ENCODE measurements at regions not wholly inside any gene's neighbourhood (a gene's known extent, or its start where the extent isn't known, plus 50 kb on each side); places are given as distances from the start of the nearest gene placed in this dataset.
"Not testable (repeated sequence)": the region's sequence is repeated elsewhere in the genome, so short reads cannot be mapped to it uniquely, and the experiment has no call there.

- no peaks in the 10 kb centered on the region for H3K4me1 ChIP-seq
- no peaks in the 10 kb centered on the region for H3K36me3 ChIP-seq (replicated peaks)
- no peaks in the 10 kb centered on the region for H3K9me3 ChIP-seq
- H3K27me3 ChIP-seq (ENCODE audit: low read depth): no peaks in the 10 kb centered on the region
- H3K4me3 ChIP-seq: no peak overlapping the region
- in situ Hi-C loops (cut with MboI; ENCODE audit: low sequenced_read_pairs): no loop called here
- DNase-seq (ENCODE audit: low spot score in 2 of 2): no peak
Observed at GRCh38 chr18:39318462-39318861, 1752.9 kb upstream of the CELF4 start.

- no peaks in the 10 kb centered on the region for H3K36me3 ChIP-seq (replicated peaks)
Observed at GRCh38 chr18:39318008-39318407, 1752.4 kb upstream of the CELF4 start.

GRCh38 chr18:39314595-39314994 lies 1749.0 kb upstream of the CELF4 start:
- no peaks in the 10 kb centered on the region for H3K36me3 ChIP-seq (replicated peaks)
- in situ Hi-C loops (cut with MboI; ENCODE audit: low sequenced_read_pairs): no loop called here
- no peaks in the 10 kb centered on the region for H3K9me3 ChIP-seq
- DNase-seq (ENCODE audit: low spot score in 2 of 2): no peak
- H3K27me3 ChIP-seq (ENCODE audit: low read depth): no peaks in the 10 kb centered on the region
- H3K4me1 ChIP-seq: no peaks in the 10 kb centered on the region
- H3K4me3 ChIP-seq: no peak overlapping the region

More at GRCh38 chr18:39318008-39318407, 1752.4 kb upstream of the CELF4 start:
- Histone ChIP-seq H3K4me1 (no peaks in the 10 kb centered on the region), H3K4me3 (no peak overlapping the region), H3K27me3 (ENCODE audit: low read depth) (no peaks in the 10 kb centered on the region), H3K9me3 (no peaks in the 10 kb centered on the region)
- DNase-seq (ENCODE audit: low spot score in 2 of 2): no peak
- in situ Hi-C loops (cut with MboI; ENCODE audit: low sequenced_read_pairs): no loop called here

- DNase-seq (ENCODE audit: low spot score in 2 of 2): no peak
- Histone ChIP-seq H3K36me3 (replicated peaks) (no peaks in the 10 kb centered on the region), H3K4me3 (no peak overlapping the region), H3K4me1 (no peaks in the 10 kb centered on the region), H3K27me3 (ENCODE audit: low read depth) (no peaks in the 10 kb centered on the region), H3K9me3 (no peaks in the 10 kb centered on the region)
- in situ Hi-C loops (cut with MboI; ENCODE audit: low sequenced_read_pairs): no loop called here
Observed at GRCh38 chr18:39313992-39314391, 1748.4 kb upstream of the CELF4 start.

- Histone ChIP-seq H3K4me3 (no peak overlapping the region), H3K27me3 (ENCODE audit: low read depth) (no peaks in the 10 kb centered on the region), H3K9me3 (no peaks in the 10 kb centered on the region), H3K36me3 (replicated peaks) (no peaks in the 10 kb centered on the region), H3K4me1 (no peaks in the 10 kb centered on the region)
- DNase-seq (ENCODE audit: low spot score in 2 of 2): no peak
- in situ Hi-C loops (cut with MboI; ENCODE audit: low sequenced_read_pairs): no loop called here
Observed at GRCh38 chr18:39311111-39311712, 1745.6 kb upstream of the CELF4 start.

- H3K9me3 ChIP-seq; in situ Hi-C loops (cut with MboI; ENCODE audit: low sequenced_read_pairs); H3K4me1 ChIP-seq; H3K36me3 ChIP-seq (replicated peaks); H3K27me3 ChIP-seq (ENCODE audit: low read depth); DNase-seq (ENCODE audit: low spot score in 2 of 2); H3K4me3 ChIP-seq: not testable (repeated sequence)
Observed at GRCh38 chr18:39308931-39309521, 1743.4 kb upstream of the CELF4 start.

GRCh38 chr18:39305766-39306165 lies 1740.2 kb upstream of the CELF4 start:
- Histone ChIP-seq H3K27me3 (ENCODE audit: low read depth) (no peaks in the 10 kb centered on the region), H3K4me1 (no peaks in the 10 kb centered on the region), H3K4me3 (no peak overlapping the region), H3K9me3 (no peaks in the 10 kb centered on the region), H3K36me3 (replicated peaks) (no peaks in the 10 kb centered on the region)
- no peak for DNase-seq (ENCODE audit: low spot score in 2 of 2)
- in situ Hi-C loops (cut with MboI; ENCODE audit: low sequenced_read_pairs): no loop called here

GRCh38 chr18:39302481-39302880 lies 1736.9 kb upstream of the CELF4 start:
- H3K27me3 ChIP-seq (ENCODE audit: low read depth): no peaks in the 10 kb centered on the region
- no peak overlapping the region for H3K4me3 ChIP-seq
- H3K36me3 ChIP-seq (replicated peaks): no peaks in the 10 kb centered on the region
- in situ Hi-C loops (cut with MboI; ENCODE audit: low sequenced_read_pairs): no loop called here
- no peak for DNase-seq (ENCODE audit: low spot score in 2 of 2)
- peaks cover 4% of the 10 kb centered on the region for H3K4me1 ChIP-seq
- H3K9me3 ChIP-seq: no peaks in the 10 kb centered on the region

GRCh38 chr18:39299152-39299551 lies 1733.6 kb upstream of the CELF4 start:
- in situ Hi-C loops (cut with MboI; ENCODE audit: low sequenced_read_pairs): no loop called here
- no peaks in the 10 kb centered on the region for H3K27me3 ChIP-seq (ENCODE audit: low read depth)
- no peaks in the 10 kb centered on the region for H3K36me3 ChIP-seq (replicated peaks)
- peaks cover 4% of the 10 kb centered on the region for H3K4me1 ChIP-seq
- no peak for DNase-seq (ENCODE audit: low spot score in 2 of 2)
- H3K4me3 ChIP-seq: no peak overlapping the region
- H3K9me3 ChIP-seq: no peaks in the 10 kb centered on the region

GRCh38 chr18:39297225-39297624 lies 1731.6 kb upstream of the CELF4 start:
- Histone ChIP-seq H3K4me1 (peaks cover 4% of the 10 kb centered on the region), H3K36me3 (replicated peaks) (no peaks in the 10 kb centered on the region), H3K27me3 (ENCODE audit: low read depth) (no peaks in the 10 kb centered on the region), H3K9me3 (no peaks in the 10 kb centered on the region), H3K4me3 (no peak overlapping the region)
- no peak for DNase-seq (ENCODE audit: low spot score in 2 of 2)
- in situ Hi-C loops (cut with MboI; ENCODE audit: low sequenced_read_pairs): no loop called here

- Histone ChIP-seq H3K9me3 (no peaks in the 10 kb centered on the region), H3K36me3 (replicated peaks) (no peaks in the 10 kb centered on the region), H3K4me3 (no peak overlapping the region), H3K4me1 (peaks cover 4% of the 10 kb centered on the region), H3K27me3 (ENCODE audit: low read depth) (no peaks in the 10 kb centered on the region)
- DNase-seq (ENCODE audit: low spot score in 2 of 2): no peak
- in situ Hi-C loops (cut with MboI; ENCODE audit: low sequenced_read_pairs): no loop called here
Observed at GRCh38 chr18:39296293-39296888, 1730.8 kb upstream of the CELF4 start.

GRCh38 chr18:39276764-39277163 lies 1711.2 kb upstream of the CELF4 start:
- no peaks in the 10 kb centered on the region; the same call in 1 of the 2 replicates for H3K4me1 ChIP-seq
- H3K4me3 ChIP-seq: no peak overlapping the region
- in situ Hi-C loops (cut with MboI; ENCODE audit: low sequenced_read_pairs): no loop called here
- H3K27me3 ChIP-seq (ENCODE audit: low read depth): no peaks in the 10 kb centered on the region
- no peak for DNase-seq (ENCODE audit: low spot score in 2 of 2)
- no peaks in the 10 kb centered on the region for H3K36me3 ChIP-seq (replicated peaks)
- H3K9me3 ChIP-seq: no peaks in the 10 kb centered on the region

- Histone ChIP-seq H3K9me3 (no peaks in the 10 kb centered on the region), H3K36me3 (replicated peaks) (no peaks in the 10 kb centered on the region), H3K4me1 (no peaks in the 10 kb centered on the region; the same call in 1 of the 2 replicates), H3K4me3 (no peak overlapping the region), H3K27me3 (ENCODE audit: low read depth) (no peaks in the 10 kb centered on the region)
- in situ Hi-C loops (cut with MboI; ENCODE audit: low sequenced_read_pairs): no loop called here
- DNase-seq (ENCODE audit: low spot score in 2 of 2): no peak
Observed at GRCh38 chr18:39274535-39274934, 1708.9 kb upstream of the CELF4 start.

- Histone ChIP-seq H3K36me3 (replicated peaks) (no peaks in the 10 kb centered on the region), H3K27me3 (ENCODE audit: low read depth) (no peaks in the 10 kb centered on the region), H3K4me1 (no peaks in the 10 kb centered on the region; the same call in 1 of the 2 replicates), H3K4me3 (no peak overlapping the region), H3K9me3 (no peaks in the 10 kb centered on the region)
- DNase-seq (ENCODE audit: low spot score in 2 of 2): no peak
- in situ Hi-C loops (cut with MboI; ENCODE audit: low sequenced_read_pairs): no loop called here
Observed at GRCh38 chr18:39272230-39272629, 1706.6 kb upstream of the CELF4 start.
